OCI-LY7 (cell line): ENCODE measurements at regions not wholly inside any gene's neighbourhood (a gene's known extent, or its start where the extent isn't known, plus 50 kb on each side); places are given as distances from the start of the nearest gene placed in this dataset.

ENCODE experiments used
- BruUV-seq: library from RNA; stranded (reverse); fragments of 400-500 nt; replicated peaks from 2 replicates; lab custom pipeline; 2021; lab: Mats Ljungman, UMichigan
- CTCF ChIA-PET: fragments of 300-600 bp; sonication (Branson Sonifier 250); formaldehyde crosslinking; loops from one replicate; lab custom pipeline; 2022; ENCODE audit warnings: antibody characterized with exemption; ENCODE audit not compliant: unreplicated experiment; lab: Charles Lee
- POLR2A ChIA-PET: fragments of 300-600 bp; sonication (Branson Sonifier 250); formaldehyde crosslinking; loops from one replicate; lab custom pipeline; 2022; ENCODE audit warnings: antibody characterized with exemption; lab: Charles Lee
- DNase-seq: peaks from one replicate; pipeline ENCODE4 v3.0.0-alpha.2; 2015; ENCODE audit warnings: low spot score
- H2AFZ ChIP-seq: fragments of 200-600 bp; sonication (generic), shearing (Covaris generic); 2 replicates; pipeline ENCODE4 v1.6.1; 2014; ENCODE audit warnings: mild to moderate bottlenecking, antibody characterized with exemption, low read length, moderate library complexity
- H3K27ac ChIP-seq: fragments of 200-600 bp; sonication (generic); 2 replicates; pipeline ENCODE4 v1.5.1; 2014; ENCODE audit warnings: mixed run types, low read depth, mild to moderate bottlenecking, moderate library complexity, low read length, inconsistent platforms; ENCODE audit not compliant: poor library complexity, severe bottlenecking
- H3K36me3 ChIP-seq: fragments of 200-600 bp; sonication (generic); 2 replicates; pipeline ENCODE4 v1.6.1; 2014; ENCODE audit warnings: mild to moderate bottlenecking, antibody characterized with exemption, low read length, moderate library complexity, mixed read lengths; ENCODE audit not compliant: insufficient read depth
- H3K4me1 ChIP-seq: fragments of 200-600 bp; sonication (generic); 2 replicates; pipeline ENCODE4 v1.5.1; 2014; ENCODE audit warnings: mild to moderate bottlenecking, low read length; ENCODE audit not compliant: insufficient read depth, poor library complexity, severe bottlenecking
- H3K4me2 ChIP-seq: fragments of 200-600 bp; sonication (generic); 2 replicates; pipeline ENCODE4 v1.6.1; 2014; ENCODE audit warnings: mild to moderate bottlenecking, low read length
- H3K4me3 ChIP-seq: fragments of 200-600 bp; sonication (generic); 2 replicates; pipeline ENCODE4 v1.5.1; 2014; ENCODE audit warnings: mild to moderate bottlenecking, low read depth, low read length; ENCODE audit not compliant: poor library complexity, severe bottlenecking
- H3K79me2 ChIP-seq: fragments of 200-600 bp; sonication (generic); 2 replicates; pipeline ENCODE4 v1.6.1; 2016; ENCODE audit warnings: low read depth, mild to moderate bottlenecking, low read length, moderate library complexity, mixed read lengths; ENCODE audit not compliant: insufficient read depth
- H3K9me2 ChIP-seq: fragments of 200-600 bp; sonication (generic); 2 replicates; pipeline ENCODE4 v1.6.1; 2016; ENCODE audit warnings: mild to moderate bottlenecking, low read length, mixed read lengths; ENCODE audit not compliant: insufficient read depth
- H3K9me3 ChIP-seq: fragments of 200-600 bp; sonication (generic); 2 replicates; pipeline ENCODE4 v1.6.1; 2014; ENCODE audit warnings: mild to moderate bottlenecking, mixed run types, low read length, mixed read lengths
- H4K20me1 ChIP-seq: fragments of 200-600 bp; sonication (generic); 2 replicates; pipeline ENCODE4 v1.6.1; 2014; ENCODE audit warnings: mild to moderate bottlenecking, antibody characterized with exemption, low read length, moderate library complexity, mixed read lengths; ENCODE audit not compliant: insufficient read depth
- EZH2phosphoT487 ChIP-seq: fragments of 200-600 bp; sonication (generic); IDR thresholded peaks from 2 replicates; pipeline ENCODE4 v1.6.1; 2018; ENCODE audit warnings: low read depth, borderline replicate concordance, mild to moderate bottlenecking, mixed run types, antibody characterized with exemption, low read length, moderate library complexity, mixed read lengths
- intact Hi-C: fragments of 100-400 bp; cut with micrococcal nuclease; formaldehyde crosslinking; loops from one replicate; pipeline ENCODE4 v1.10.0; 2022; ENCODE audit not compliant: unreplicated experiment
- TF ChIP-seq, protein P1 (sequence below): fragments of 200-600 bp; sonication (generic); conservative IDR thresholded peaks from 2 replicates; pipeline ENCODE4 v1.5.1; 2014; ENCODE audit warnings: mild to moderate bottlenecking, antibody characterized with exemption, low read length, moderate library complexity, mixed read lengths

DNA sequence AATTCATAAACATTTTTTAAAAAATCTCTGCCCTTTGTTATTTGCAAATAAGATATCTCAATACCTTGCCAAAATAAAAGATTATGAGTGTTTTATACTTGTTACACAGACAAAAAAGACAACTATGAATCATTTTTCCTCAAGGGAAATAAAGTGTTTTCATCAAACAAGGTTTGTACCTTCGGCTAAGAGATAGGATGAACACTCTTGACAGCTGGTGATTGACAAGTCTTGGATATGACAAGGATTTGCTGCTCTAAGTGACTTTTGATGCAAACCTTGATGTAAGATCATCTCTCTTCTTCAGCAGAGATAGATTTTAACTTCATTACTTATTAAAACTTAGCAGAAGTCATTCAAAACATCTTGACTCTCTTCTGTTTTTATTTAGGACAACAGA is 514.3 kb upstream of the IRAK1BP1 start:
- BruUV-seq: no TSS peak

DNA sequence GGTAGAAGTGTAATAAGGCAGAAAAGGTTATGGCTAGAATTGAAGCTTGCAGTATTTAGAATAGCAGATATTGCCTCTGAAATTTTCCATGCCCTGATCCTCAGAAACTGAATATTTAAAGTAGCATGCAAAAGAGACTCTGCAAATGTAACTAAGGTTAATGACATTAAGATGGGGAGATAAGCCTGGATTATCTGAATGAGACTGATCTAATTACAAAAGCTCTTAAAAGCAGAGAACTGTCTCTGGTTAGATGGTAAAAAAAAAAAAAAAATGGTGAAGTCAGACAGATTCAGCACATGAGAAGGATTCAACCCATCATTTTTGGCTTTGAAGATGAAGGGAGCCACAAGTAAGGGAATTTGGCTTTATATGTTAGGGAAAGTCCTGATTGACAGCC is 503.7 kb upstream of the IRAK1BP1 start:
- intact Hi-C loops: no loop called here
- H3K27ac ChIP-seq: no peak overlapping the region
- no peak overlapping the region for H2AFZ ChIP-seq
- POLR2A ChIA-PET: no interaction called here
- BruUV-seq: no TSS peak
- no peaks in the 10 kb centered on the region for H3K9me3 ChIP-seq
- CTCF ChIA-PET: no interaction called here
- no peaks in the 10 kb centered on the region for H4K20me1 ChIP-seq
- H3K4me2 ChIP-seq: no peak overlapping the region
- H3K4me1 ChIP-seq: no peaks in the 10 kb centered on the region
- no peak overlapping the region for H3K4me3 ChIP-seq
- DNase-seq: no peak
- H3K79me2 ChIP-seq: no peaks in the 10 kb centered on the region
- H3K9me2 ChIP-seq: no peaks in the 10 kb centered on the region
- H3K36me3 ChIP-seq: no peaks in the 10 kb centered on the region
- TF ChIP-seq EZH2phosphoT487: no peak
- TF ChIP-seq, protein P1, sequence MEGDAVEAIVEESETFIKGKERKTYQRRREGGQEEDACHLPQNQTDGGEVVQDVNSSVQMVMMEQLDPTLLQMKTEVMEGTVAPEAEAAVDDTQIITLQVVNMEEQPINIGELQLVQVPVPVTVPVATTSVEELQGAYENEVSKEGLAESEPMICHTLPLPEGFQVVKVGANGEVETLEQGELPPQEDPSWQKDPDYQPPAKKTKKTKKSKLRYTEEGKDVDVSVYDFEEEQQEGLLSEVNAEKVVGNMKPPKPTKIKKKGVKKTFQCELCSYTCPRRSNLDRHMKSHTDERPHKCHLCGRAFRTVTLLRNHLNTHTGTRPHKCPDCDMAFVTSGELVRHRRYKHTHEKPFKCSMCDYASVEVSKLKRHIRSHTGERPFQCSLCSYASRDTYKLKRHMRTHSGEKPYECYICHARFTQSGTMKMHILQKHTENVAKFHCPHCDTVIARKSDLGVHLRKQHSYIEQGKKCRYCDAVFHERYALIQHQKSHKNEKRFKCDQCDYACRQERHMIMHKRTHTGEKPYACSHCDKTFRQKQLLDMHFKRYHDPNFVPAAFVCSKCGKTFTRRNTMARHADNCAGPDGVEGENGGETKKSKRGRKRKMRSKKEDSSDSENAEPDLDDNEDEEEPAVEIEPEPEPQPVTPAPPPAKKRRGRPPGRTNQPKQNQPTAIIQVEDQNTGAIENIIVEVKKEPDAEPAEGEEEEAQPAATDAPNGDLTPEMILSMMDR: no peak

More for the DNA sequence above, 514.3 kb upstream of the IRAK1BP1 start:
- Histone ChIP-seq H3K9me2 (no peaks in the 10 kb centered on the region), H3K4me3 (no peak overlapping the region), H3K36me3 (no peaks in the 10 kb centered on the region), H3K79me2 (no peaks in the 10 kb centered on the region), H3K4me1 (no peaks in the 10 kb centered on the region), H3K9me3 (no peaks in the 10 kb centered on the region), H3K27ac (no peak overlapping the region), H4K20me1 (no peaks in the 10 kb centered on the region), H2AFZ (no peak overlapping the region), H3K4me2 (no peak overlapping the region)
- CTCF ChIA-PET: no interaction called here
- intact Hi-C loops: no loop called here
- POLR2A ChIA-PET: no interaction called here
- TF ChIP-seq, protein P1: no peak
- TF ChIP-seq EZH2phosphoT487: no peak
- DNase-seq: no peak

DNA sequence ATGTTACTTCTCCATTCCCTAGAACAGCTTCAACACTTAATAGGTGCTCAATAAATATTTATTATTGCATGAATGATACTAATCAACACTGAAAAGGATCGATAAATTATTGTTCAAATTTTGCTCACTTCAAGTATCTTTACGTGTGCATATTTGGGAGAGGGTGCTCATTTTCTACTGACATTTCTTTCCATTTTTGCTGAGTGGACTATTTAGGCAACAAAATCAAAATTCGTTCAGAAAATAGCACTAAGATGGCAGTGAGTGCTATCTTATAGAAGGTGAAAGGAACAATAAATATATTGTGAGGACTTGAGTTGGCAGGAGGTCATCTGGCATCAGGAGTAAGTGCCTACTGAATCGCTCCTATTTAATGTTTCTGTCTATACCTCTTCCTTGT is 501.9 kb upstream of the IRAK1BP1 start:
- ChIA-PET POLR2A (no interaction called here), CTCF (no interaction called here)
- H3K4me1 ChIP-seq: no peaks in the 10 kb centered on the region
- no peaks in the 10 kb centered on the region for H4K20me1 ChIP-seq
- BruUV-seq: no TSS peak
- intact Hi-C loops: no loop called here
- H3K4me2 ChIP-seq: no peak overlapping the region
- TF ChIP-seq, protein P1: no peak
- no peak for TF ChIP-seq EZH2phosphoT487
- H3K79me2 ChIP-seq: no peaks in the 10 kb centered on the region
- no peak for DNase-seq
- no peak overlapping the region for H3K27ac ChIP-seq
- H3K4me3 ChIP-seq: no peak overlapping the region
- H3K36me3 ChIP-seq: no peaks in the 10 kb centered on the region
- no peak overlapping the region for H2AFZ ChIP-seq
- no peaks in the 10 kb centered on the region for H3K9me2 ChIP-seq
- no peaks in the 10 kb centered on the region for H3K9me3 ChIP-seq
